ENCODE measurements at regions not wholly inside any gene's neighbourhood (a gene's known extent, or its start where the extent isn't known, plus 50 kb on each side); places are given as distances from the start of the nearest gene placed in this dataset.
"Not testable (repeated sequence)": the region's sequence is repeated elsewhere in the genome, so short reads cannot be mapped to it uniquely, and the experiment has no call there.

GRCh38 chr10:117622471-117623184 is 80.1 kb downstream of the EMX2 start:
- peaks cover 44% of the 10 kb centered on the region for H3K27me3 ChIP-seq (replicated peaks; ENCODE audit: insufficient read depth, low read depth, low read length, poor library complexity)
- no peaks in the 10 kb centered on the region for H3K36me3 ChIP-seq (ENCODE audit: insufficient read depth, low read length, poor library complexity, severe bottlenecking)
- intact Hi-C loops (cut with micrococcal nuclease; ENCODE audit: unreplicated experiment) = no loop called here
- H3K4me1 ChIP-seq (ENCODE audit: insufficient read depth, low read length, poor library complexity, severe bottlenecking) = no peaks in the 10 kb centered on the region
- ChIA-PET CTCF (no interaction called here), POLR2A (ENCODE audit: low non-redundant PET) (no interaction called here)
- no peak for DNase-seq (ENCODE audit: low spot score)
- H3K4me3 ChIP-seq (ENCODE audit: low read depth, low read length, poor library complexity, severe bottlenecking) = no peak overlapping the region
- BruUV-seq (replicated peaks) = no TSS peak
- TF ChIP-seq, protein P1, sequence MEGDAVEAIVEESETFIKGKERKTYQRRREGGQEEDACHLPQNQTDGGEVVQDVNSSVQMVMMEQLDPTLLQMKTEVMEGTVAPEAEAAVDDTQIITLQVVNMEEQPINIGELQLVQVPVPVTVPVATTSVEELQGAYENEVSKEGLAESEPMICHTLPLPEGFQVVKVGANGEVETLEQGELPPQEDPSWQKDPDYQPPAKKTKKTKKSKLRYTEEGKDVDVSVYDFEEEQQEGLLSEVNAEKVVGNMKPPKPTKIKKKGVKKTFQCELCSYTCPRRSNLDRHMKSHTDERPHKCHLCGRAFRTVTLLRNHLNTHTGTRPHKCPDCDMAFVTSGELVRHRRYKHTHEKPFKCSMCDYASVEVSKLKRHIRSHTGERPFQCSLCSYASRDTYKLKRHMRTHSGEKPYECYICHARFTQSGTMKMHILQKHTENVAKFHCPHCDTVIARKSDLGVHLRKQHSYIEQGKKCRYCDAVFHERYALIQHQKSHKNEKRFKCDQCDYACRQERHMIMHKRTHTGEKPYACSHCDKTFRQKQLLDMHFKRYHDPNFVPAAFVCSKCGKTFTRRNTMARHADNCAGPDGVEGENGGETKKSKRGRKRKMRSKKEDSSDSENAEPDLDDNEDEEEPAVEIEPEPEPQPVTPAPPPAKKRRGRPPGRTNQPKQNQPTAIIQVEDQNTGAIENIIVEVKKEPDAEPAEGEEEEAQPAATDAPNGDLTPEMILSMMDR (conservative IDR thresholded peaks at IDR 0.05; ENCODE audit: low read depth, low read length) = no peak
- no peak for TF ChIP-seq EZH2 (IDR thresholded peaks at IDR 0.05; ENCODE audit: borderline replicate concordance, low read depth, low read length, poor library complexity, severe bottlenecking)
- no peak overlapping the region for H3K27ac ChIP-seq (ENCODE audit: low read depth, low read length, poor library complexity, severe bottlenecking)
- no peaks in the 10 kb centered on the region for H3K9me3 ChIP-seq (ENCODE audit: low read depth, low read length, poor library complexity, severe bottlenecking)

- ChIA-PET POLR2A (ENCODE audit: low non-redundant PET) (no interaction called here), CTCF (no interaction called here)
- no peak overlapping the region for H3K27ac ChIP-seq (ENCODE audit: low read depth, low read length, poor library complexity, severe bottlenecking)
- intact Hi-C loops (cut with micrococcal nuclease; ENCODE audit: unreplicated experiment) = no loop called here
- peaks cover 20% of the 10 kb centered on the region for H3K27me3 ChIP-seq (replicated peaks; ENCODE audit: insufficient read depth, low read depth, low read length, poor library complexity)
- BruUV-seq (replicated peaks) = no TSS peak
- TF ChIP-seq, protein P1 (conservative IDR thresholded peaks at IDR 0.05; ENCODE audit: low read depth, low read length) = no peak
- no peak for TF ChIP-seq EZH2 (IDR thresholded peaks at IDR 0.05; ENCODE audit: borderline replicate concordance, low read depth, low read length, poor library complexity, severe bottlenecking)
- DNase-seq (ENCODE audit: low spot score) = no peak
- no peaks in the 10 kb centered on the region for H3K4me1 ChIP-seq (ENCODE audit: insufficient read depth, low read length, poor library complexity, severe bottlenecking)
- no peaks in the 10 kb centered on the region for H3K36me3 ChIP-seq (ENCODE audit: insufficient read depth, low read length, poor library complexity, severe bottlenecking)
- H3K9me3 ChIP-seq (ENCODE audit: low read depth, low read length, poor library complexity, severe bottlenecking) = no peaks in the 10 kb centered on the region
- H3K4me3 ChIP-seq (ENCODE audit: low read depth, low read length, poor library complexity, severe bottlenecking) = no peak overlapping the region
These were observed 83.7 kb downstream of the EMX2 start for GRCh38 chr10:117626228-117626627.

GRCh38 chr10:117627561-117627960 is 85.0 kb downstream of the EMX2 start:
- Histone ChIP-seq H3K9me3 (ENCODE audit: low read depth, low read length, poor library complexity, severe bottlenecking) (no peaks in the 10 kb centered on the region), H3K27ac (ENCODE audit: low read depth, low read length, poor library complexity, severe bottlenecking) (no peak overlapping the region), H3K4me1 (ENCODE audit: insufficient read depth, low read length, poor library complexity, severe bottlenecking) (no peaks in the 10 kb centered on the region), H3K4me3 (ENCODE audit: low read depth, low read length, poor library complexity, severe bottlenecking) (no peak overlapping the region), H3K27me3 (replicated peaks; ENCODE audit: insufficient read depth, low read depth, low read length, poor library complexity) (peaks cover 6% of the 10 kb centered on the region), H3K36me3 (ENCODE audit: insufficient read depth, low read length, poor library complexity, severe bottlenecking) (no peaks in the 10 kb centered on the region)
- no peak for DNase-seq (ENCODE audit: low spot score)
- TF ChIP-seq, protein P1 (conservative IDR thresholded peaks at IDR 0.05; ENCODE audit: low read depth, low read length) = no peak
- TF ChIP-seq EZH2 (IDR thresholded peaks at IDR 0.05; ENCODE audit: borderline replicate concordance, low read depth, low read length, poor library complexity, severe bottlenecking) = no peak
- BruUV-seq (replicated peaks) = no TSS peak
- ChIA-PET POLR2A (ENCODE audit: low non-redundant PET) (no interaction called here), CTCF (no interaction called here)
- intact Hi-C loops (cut with micrococcal nuclease; ENCODE audit: unreplicated experiment) = no loop called here

DNA sequence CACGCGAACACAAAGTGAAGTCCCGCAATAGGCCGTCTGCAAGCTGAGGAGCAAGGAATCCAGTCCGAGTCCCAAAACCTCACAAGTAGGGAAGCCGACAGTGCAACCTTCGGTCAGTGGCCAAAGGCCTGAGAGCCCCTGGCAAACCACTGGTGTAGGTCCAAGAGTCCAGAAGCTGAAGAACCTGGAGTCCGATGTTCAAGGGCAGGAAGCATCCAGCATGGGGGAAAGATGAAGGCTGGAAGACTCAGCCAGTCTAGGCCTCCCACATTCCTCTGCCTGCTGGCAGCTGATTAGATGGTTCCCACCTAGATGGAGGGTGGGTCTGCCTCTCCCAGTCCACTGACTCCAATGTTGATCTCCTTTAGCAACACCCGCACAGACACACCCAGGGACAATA is 87.2 kb downstream of the EMX2 start:
- H3K36me3 ChIP-seq (ENCODE audit: insufficient read depth, low read length, poor library complexity, severe bottlenecking); BruUV-seq (replicated peaks); H3K27me3 ChIP-seq (replicated peaks; ENCODE audit: insufficient read depth, low read depth, low read length, poor library complexity); DNase-seq (ENCODE audit: low spot score); H3K27ac ChIP-seq (ENCODE audit: low read depth, low read length, poor library complexity, severe bottlenecking); H3K9me3 ChIP-seq (ENCODE audit: low read depth, low read length, poor library complexity, severe bottlenecking); intact Hi-C loops (cut with micrococcal nuclease; ENCODE audit: unreplicated experiment); H3K4me1 ChIP-seq (ENCODE audit: insufficient read depth, low read length, poor library complexity, severe bottlenecking); H3K4me3 ChIP-seq (ENCODE audit: low read depth, low read length, poor library complexity, severe bottlenecking): not testable (repeated sequence)
- ChIA-PET POLR2A (ENCODE audit: low non-redundant PET) (interaction anchor here (0.6 kb wide), 1 partner anchor 609 kb away, joined by 3 read pairs; no protein-coding TSS in a partner anchor), CTCF (interaction anchor here (0.6 kb wide), 1 partner anchor 508 kb away, joined by 4 read pairs; no protein-coding TSS in a partner anchor)

Data from A673 (cell line).